Epithelial cell of proximal tubule (primary cell): ENCODE measurements at regions not wholly inside any gene's neighbourhood (a gene's known extent, or its start where the extent isn't known, plus 50 kb on each side); places are given as distances from the start of the nearest gene placed in this dataset.

Source experiments
- DNase-seq: peaks from one replicate; pipeline ENCODE4 v3.0.0-alpha.2; 2011; ENCODE audit warnings: low read depth
- H3K4me3 ChIP-seq: 2 replicates; pipeline ENCODE4 v1.5.1; 2011; ENCODE audit warnings: low read depth, mild to moderate bottlenecking, low read length
- CTCF ChIP-seq: conservative IDR thresholded peaks from 2 replicates; pipeline ENCODE4 v1.5.1; 2012; ENCODE audit warnings: low read depth, mild to moderate bottlenecking, low read length

GRCh38 chr19:31113293-31113692 is 235.9 kb downstream of the TSHZ3 start:
- no peak for DNase-seq
- no peak for TF ChIP-seq CTCF
- H3K4me3 ChIP-seq: no peak overlapping the region

GRCh38 chr19:31112158-31112557 is 237.1 kb downstream of the TSHZ3 start:
- DNase-seq: no peak
- TF ChIP-seq CTCF: no peak
- no peak overlapping the region for H3K4me3 ChIP-seq

- TF ChIP-seq CTCF: no peak
- DNase-seq: no peak
- no peak overlapping the region for H3K4me3 ChIP-seq
Measured at GRCh38 chr19:31111741-31112140, 237.5 kb downstream of the TSHZ3 start.

- TF ChIP-seq CTCF: peak; percentile 63
- no peak overlapping the region for H3K4me3 ChIP-seq
- DNase-seq: no peak
Measured at GRCh38 chr19:31110336-31110735, 238.9 kb downstream of the TSHZ3 start.

GRCh38 chr19:31109636-31110035 is 239.6 kb downstream of the TSHZ3 start:
- DNase-seq: no peak
- TF ChIP-seq CTCF: no peak
- no peak overlapping the region for H3K4me3 ChIP-seq

- no peak for DNase-seq
- no peak overlapping the region for H3K4me3 ChIP-seq
- no peak for TF ChIP-seq CTCF
Measured at GRCh38 chr19:31107096-31107495, 242.1 kb downstream of the TSHZ3 start.

GRCh38 chr19:31105761-31106160 is 243.5 kb downstream of the TSHZ3 start:
- TF ChIP-seq CTCF: no peak
- DNase-seq: no peak
- no peak overlapping the region for H3K4me3 ChIP-seq
